K562 (cell line): ENCODE measurements at regions not wholly inside any gene's neighbourhood (a gene's known extent, or its start where the extent isn't known, plus 50 kb on each side); places are given as distances from the start of the nearest gene placed in this dataset.

ENCODE experiments used
- ATAC-seq: fragments of 200-7000 bp; cut with Tn5 transposase; 3 replicates; pipeline ENCODE4 v1.9.1; 2020; ENCODE audit warnings: moderate library complexity
- BruUV-seq: library from RNA; stranded (reverse); fragments of 400-500 nt; replicated peaks from 2 replicates; lab custom pipeline; 2021; lab: Mats Ljungman, UMichigan
- CTCF ChIA-PET: fragments of 300-600 bp; formaldehyde crosslinking; extraction: SDS; loops from one replicate; lab custom pipeline; 2021; ENCODE audit warnings: low intra/inter-chr PET ratio; lab: Yijun Ruan, JAX
- POLR2A ChIA-PET: fragments of 300-600, 350-650 bp; sonication (Branson Sonifier 250); formaldehyde crosslinking; extraction: SDS; loops from one replicate; lab custom pipeline; 2021; ENCODE audit warnings: antibody characterized with exemption, inconsistent platforms; lab: Yijun Ruan, JAX
- DNase-seq, 4 experiments: peaks; one replicate each; pipeline versions ENCODE4 v3.0.0 to v3.0.0-alpha.2; 2011 to 2018; ENCODE audit warnings: low spot score in 3 of 4, mixed read lengths in 3 of 4; ENCODE audit errors: extremely low read depth in 1 of 4
- FAIRE-seq: peaks from 2 replicates; lab custom pipeline; 2011; peaks lifted over from hg19 to GRCh38; lab: Jason Lieb, UNC
- H2AFZ ChIP-seq: 2 replicates; pipeline ENCODE4 v1.6.0; 2011; ENCODE audit warnings: low read depth, low read length, control low read depth, inconsistent platforms
- H3K27ac ChIP-seq: fragments of 200-600 bp; 3 replicates; pipeline ENCODE4 v1.8.0; 2011; ENCODE audit warnings: low read depth, mild to moderate bottlenecking, control low read depth, inconsistent platforms, low read length, moderate library complexity, mixed read lengths; ENCODE audit errors: extremely low read depth
- H3K27me3 ChIP-seq, 2 experiments: fragments of 300-600 bp in 1 of 2; 2 replicates in 1 of 2; 3 replicates in 1 of 2; pipeline versions ENCODE4 v1.6.0 to v1.8.0; 2011; ENCODE audit warnings: inconsistent platforms in 2 of 2, low read length in 2 of 2, mild to moderate bottlenecking in 1 of 2, mixed read lengths in 1 of 2, moderate library complexity in 1 of 2; ENCODE audit not compliant: control insufficient read depth in 2 of 2, insufficient read depth in 2 of 2
- H3K36me3 ChIP-seq: fragments of 300-600 bp; 3 replicates; pipeline ENCODE4 v1.8.0; 2011; ENCODE audit warnings: mild to moderate bottlenecking, low read length, inconsistent platforms; ENCODE audit not compliant: control insufficient read depth, insufficient read depth
- H3K4me1 ChIP-seq, 2 experiments: fragments of 200-600 bp in 1 of 2; replicated peaks in 1 of 2; 2 replicates in 1 of 2; 3 replicates in 1 of 2; pipeline versions ENCODE4 v1.5.1 to v1.8.0; 2011; ENCODE audit warnings: inconsistent platforms in 2 of 2, low read length in 2 of 2, mild to moderate bottlenecking in 1 of 2, mixed read lengths in 1 of 2, moderate library complexity in 1 of 2; ENCODE audit not compliant: control insufficient read depth in 2 of 2, insufficient read depth in 2 of 2
- H3K4me2 ChIP-seq: 2 replicates; pipeline ENCODE4 v1.6.1; 2011; ENCODE audit warnings: low read length, control low read depth, inconsistent platforms, mixed read lengths; ENCODE audit not compliant: insufficient read depth
- H3K4me3 ChIP-seq: fragments of 200-600 bp; sonication (generic), shearing (Covaris generic); 2 replicates; pipeline ENCODE4 v1.5.1; 2016; ENCODE audit warnings: control low read depth, inconsistent platforms
- H3K79me2 ChIP-seq: fragments of 200-600 bp; 3 replicates; pipeline ENCODE4 v1.8.0; 2011; ENCODE audit warnings: low read length, inconsistent platforms; ENCODE audit not compliant: control insufficient read depth, insufficient read depth
- H3K9ac ChIP-seq, 2 experiments: 2 replicates each; pipeline versions ENCODE4 v1.6.0 to v1.6.1; 2011; ENCODE audit warnings: low read depth in 2 of 2, low read length in 2 of 2, control low read depth in 1 of 2, inconsistent platforms in 1 of 2, mild to moderate bottlenecking in 1 of 2, mixed read lengths in 1 of 2; ENCODE audit not compliant: insufficient read depth in 1 of 2
- H3K9me1 ChIP-seq: one replicate; pipeline ENCODE4 v1.6.0; 2011; ENCODE audit warnings: inconsistent platforms, mild to moderate bottlenecking, low read length, moderate library complexity; ENCODE audit not compliant: control insufficient read depth, insufficient read depth
- H3K9me3 ChIP-seq: replicated peaks from 2 replicates; pipeline ENCODE4 v1.5.1; 2011; ENCODE audit warnings: low read depth, low read length, inconsistent platforms; ENCODE audit not compliant: control insufficient read depth, insufficient read depth
- H4K20me1 ChIP-seq: replicated peaks from 2 replicates; pipeline ENCODE4 v1.6.1; 2011; ENCODE audit warnings: low read length, inconsistent platforms, mixed read lengths; ENCODE audit not compliant: control insufficient read depth, insufficient read depth
- BCOR ChIP-seq: fragments of 450-650 bp; IDR thresholded peaks from 2 replicates; pipeline ENCODE4 v1.6.1; 2016
- C11orf30 ChIP-seq: fragments of 450-650 bp; IDR thresholded peaks from 2 replicates; pipeline ENCODE4 v1.6.1; 2016; ENCODE audit warnings: low read depth, mild to moderate bottlenecking
- CAMTA2 ChIP-seq: fragments of 250-450 bp; sonication (Bioruptor Pico); conservative IDR thresholded peaks from 2 replicates; pipeline ENCODE4 v1.5.1; 2022
- CBFB ChIP-seq: sonication (generic); formaldehyde crosslinking; IDR thresholded peaks from 2 replicates; pipeline ENCODE4 v1.4.0; 2020; ENCODE audit warnings: mild to moderate bottlenecking, missing genetic modification reagents
- DPF2 ChIP-seq: fragments of 450-650 bp; IDR thresholded peaks from 2 replicates; pipeline ENCODE4 v1.6.1; 2016
- E2F4 ChIP-seq: sonication (generic); formaldehyde crosslinking; IDR thresholded peaks from 2 replicates; pipeline ENCODE4 v1.8.0; 2022; ENCODE audit warnings: mild to moderate bottlenecking, low read depth, missing genetic modification reagents
- EWSR1 ChIP-seq: fragments of 450-650 bp; IDR thresholded peaks from 2 replicates; pipeline ENCODE4 v1.6.1; 2018; ENCODE audit warnings: borderline replicate concordance, mild to moderate bottlenecking, low read depth, moderate library complexity; ENCODE audit not compliant: partially characterized antibody
- FOXK1 ChIP-seq: sonication (generic); formaldehyde crosslinking; IDR thresholded peaks from 2 replicates; pipeline ENCODE4 v1.8.0; 2022; ENCODE audit warnings: missing genetic modification reagents, mild to moderate bottlenecking, borderline replicate concordance
- FOXP4 ChIP-seq: sonication (generic); formaldehyde crosslinking; IDR thresholded peaks from 2 replicates; pipeline ENCODE4 v1.8.0; 2022; ENCODE audit warnings: mild to moderate bottlenecking, missing genetic modification reagents, borderline replicate concordance
- IRF2 ChIP-seq: sonication (generic); formaldehyde crosslinking; IDR thresholded peaks from 2 replicates; pipeline ENCODE4 v1.8.1; 2022; ENCODE audit warnings: mild to moderate bottlenecking, missing genetic modification reagents
- KAT7 ChIP-seq: sonication (generic); formaldehyde crosslinking; IDR thresholded peaks from 2 replicates; pipeline ENCODE4 v1.8.0; 2022; ENCODE audit warnings: missing genetic modification reagents, mild to moderate bottlenecking, borderline replicate concordance
- MYBL2 ChIP-seq, 2 experiments: fragments of 450-650 bp in 1 of 2; sonication (generic) in 1 of 2; formaldehyde crosslinking in 1 of 2; IDR thresholded peaks; 2 replicates each; pipeline versions ENCODE4 v1.6.1 to v1.8.1; 2017 to 2022; ENCODE audit warnings: borderline replicate concordance in 1 of 2, inconsistent platforms in 1 of 2, low read depth in 1 of 2, mild to moderate bottlenecking in 1 of 2, missing genetic modification reagents in 1 of 2, moderate library complexity in 1 of 2
- POLR2G ChIP-seq: fragments of 200-400 bp; formaldehyde crosslinking; IDR thresholded peaks from 2 replicates; pipeline ENCODE4 v1.6.1; 2017; ENCODE audit warnings: low read depth, mild to moderate bottlenecking, antibody characterized with exemption, low read length, moderate library complexity
- RBM25 ChIP-seq: fragments of 200-400 bp; formaldehyde crosslinking; IDR thresholded peaks from 2 replicates; pipeline ENCODE4 v1.6.1; 2018; ENCODE audit warnings: low read length, low read depth, moderate library complexity; ENCODE audit not compliant: severe bottlenecking
- TCF7 ChIP-seq: sonication (generic); IDR thresholded peaks from 2 replicates; pipeline ENCODE4 v1.6.1; 2016; ENCODE audit warnings: antibody characterized with exemption, borderline replicate concordance
- ZC3H8 ChIP-seq: fragments of 450-650 bp; IDR thresholded peaks from 2 replicates; pipeline ENCODE4 v1.6.1; 2017
- ZFP36 ChIP-seq: fragments of 150-350 bp; IDR thresholded peaks from 2 replicates; pipeline ENCODE4 v1.6.1; 2018; ENCODE audit warnings: low read length, low read depth; ENCODE audit not compliant: partially characterized antibody
- ZNF239 ChIP-seq: fragments of 250-450 bp; sonication (Bioruptor Pico); IDR thresholded peaks from 2 replicates; pipeline ENCODE4 v1.4.0; 2020; ENCODE audit warnings: mild to moderate bottlenecking
- ZNF311 ChIP-seq: fragments of 250-450 bp; sonication (Bioruptor Pico); IDR thresholded peaks from 2 replicates; pipeline ENCODE4 v1.4.0; 2020; ENCODE audit warnings: mild to moderate bottlenecking, moderate library complexity
- ZNF668 ChIP-seq: fragments of 250-450 bp; sonication (Bioruptor Pico); IDR thresholded peaks from 2 replicates; pipeline ENCODE4 v1.8.0; 2022; ENCODE audit warnings: mild to moderate bottlenecking, inconsistent platforms
- ZNF77 ChIP-seq: fragments of 250-450 bp; sonication (Bioruptor Pico); IDR thresholded peaks from 2 replicates; pipeline ENCODE4 v1.5.0; 2020
- WGBS: fragments of 100-300 bp; shearing (Covaris generic); methylation state at CpG from one replicate; pipeline ENCODE4 v1.1.6; 2016; ENCODE audit warnings: low coverage, mixed read lengths; ENCODE audit not compliant: insufficient coverage; ENCODE audit errors: missing lambda C conversion rate; 5-methylcytosine and 5-hydroxymethylcytosine counted together
- in situ Hi-C: fragments of 300-500 bp; cut with MboI; formaldehyde crosslinking; loops from 4 replicates; pipeline ENCODE4 v1.15.0; 2018; ENCODE audit warnings: inconsistent platforms, mixed read lengths
- intact Hi-C: fragments of 100-400 bp; cut with micrococcal nuclease; formaldehyde crosslinking; loops from 2 replicates; pipeline ENCODE4 v1.14.2; 2022

- TF ChIP-seq FOXP4 (CRISPR knock-in tag) (no peak), ZNF668 (CRISPR knock-in tag) (no peak)
Observed at GRCh38 chr16:5377280-5377898, 279.8 kb upstream of the EEF2KMT start (continued).

- WGBS, result 2% methylated on average over 4 of the region's 4 CpGs
- Histone ChIP-seq H3K27me3 (peaks cover 9 to 22% of the 10 kb centered on the region in 2 experiments; a peak in 3 of 5 replicates), H3K27ac (no peak overlapping the region), H4K20me1 (no peaks in the 10 kb centered on the region), H3K9me1 (no peaks in the 10 kb centered on the region), H3K79me2 (no peaks in the 10 kb centered on the region), H3K9me3 (no peaks in the 10 kb centered on the region), H2AFZ (no peak overlapping the region), H3K4me1 (no peaks in the 10 kb centered on the region), H3K9ac (no peak overlapping the region), H3K36me3 (no peaks in the 10 kb centered on the region), H3K4me2 (no peak overlapping the region), H3K4me3 (no peak overlapping the region)
- BruUV-seq, result no TSS peak
- ChIA-PET CTCF (no interaction called here), POLR2A (no interaction called here)
- DNase-seq (no peak), ATAC-seq (no peak), FAIRE-seq (no peak)
- intact Hi-C loops (no loop called here), in situ Hi-C loops (no loop called here)
- TF ChIP-seq C11orf30 (no peak), MYBL2 (IDR thresholded peaks at IDR 0.05; ENCODE audit: low read depth) (no peak), MYBL2 (CRISPR knock-in tag; IDR thresholded peaks at IDR 0.05; ENCODE audit: borderline replicate concordance) (no peak), FOXK1 (CRISPR knock-in tag) (no peak), ZC3H8 (no peak), RBM25 (peak; percentile 75), ZNF77 (CRISPR knock-in tag) (no peak), EWSR1 (no peak), CBFB (no peak), ZNF311 (CRISPR knock-in tag) (no peak), KAT7 (CRISPR knock-in tag) (no peak), CAMTA2 (no peak), E2F4 (CRISPR knock-in tag) (no peak), IRF2 (no peak), POLR2G (no peak), ZFP36 (peak; percentile 97), DPF2 (no peak), TCF7 (no peak), BCOR (0 out of 2 replicates have a peak, but pooled peaks have one; percentile 28), ZNF239 (CRISPR knock-in tag) (no peak)
Observed at GRCh38 chr16:5374184-5374583, 276.6 kb upstream of the EEF2KMT start.
